ENCODE measurements at regions not wholly inside any gene's neighbourhood (a gene's known extent, or its start where the extent isn't known, plus 50 kb on each side); places are given as distances from the start of the nearest gene placed in this dataset.

DNA sequence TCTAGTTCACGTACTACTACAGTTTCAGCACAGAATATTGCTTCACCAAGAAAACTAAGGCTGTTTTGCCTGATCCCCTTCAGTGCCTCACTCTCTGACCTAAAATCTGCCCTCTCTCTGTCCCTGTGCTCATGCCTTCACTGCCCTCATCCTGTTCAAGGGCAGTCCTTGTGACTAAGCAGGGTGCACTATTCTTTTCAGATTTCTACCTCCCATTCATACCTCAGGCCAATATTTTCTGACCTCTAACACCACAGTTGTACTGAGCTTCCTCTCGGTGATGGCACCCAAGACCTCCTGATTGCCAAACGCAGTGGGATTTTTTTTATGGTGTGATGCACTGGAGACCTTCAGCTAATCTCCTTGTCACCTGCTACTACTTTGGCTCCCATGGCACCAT lies 57.7 kb upstream of the GADD45A start:
- DNase-seq (ENCODE audit: extremely low read depth, low read depth), result no peak
- TF ChIP-seq, protein P1, sequence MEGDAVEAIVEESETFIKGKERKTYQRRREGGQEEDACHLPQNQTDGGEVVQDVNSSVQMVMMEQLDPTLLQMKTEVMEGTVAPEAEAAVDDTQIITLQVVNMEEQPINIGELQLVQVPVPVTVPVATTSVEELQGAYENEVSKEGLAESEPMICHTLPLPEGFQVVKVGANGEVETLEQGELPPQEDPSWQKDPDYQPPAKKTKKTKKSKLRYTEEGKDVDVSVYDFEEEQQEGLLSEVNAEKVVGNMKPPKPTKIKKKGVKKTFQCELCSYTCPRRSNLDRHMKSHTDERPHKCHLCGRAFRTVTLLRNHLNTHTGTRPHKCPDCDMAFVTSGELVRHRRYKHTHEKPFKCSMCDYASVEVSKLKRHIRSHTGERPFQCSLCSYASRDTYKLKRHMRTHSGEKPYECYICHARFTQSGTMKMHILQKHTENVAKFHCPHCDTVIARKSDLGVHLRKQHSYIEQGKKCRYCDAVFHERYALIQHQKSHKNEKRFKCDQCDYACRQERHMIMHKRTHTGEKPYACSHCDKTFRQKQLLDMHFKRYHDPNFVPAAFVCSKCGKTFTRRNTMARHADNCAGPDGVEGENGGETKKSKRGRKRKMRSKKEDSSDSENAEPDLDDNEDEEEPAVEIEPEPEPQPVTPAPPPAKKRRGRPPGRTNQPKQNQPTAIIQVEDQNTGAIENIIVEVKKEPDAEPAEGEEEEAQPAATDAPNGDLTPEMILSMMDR (IDR thresholded peaks at IDR 0.05; ENCODE audit: low read depth, low read length), result no peak

DNA sequence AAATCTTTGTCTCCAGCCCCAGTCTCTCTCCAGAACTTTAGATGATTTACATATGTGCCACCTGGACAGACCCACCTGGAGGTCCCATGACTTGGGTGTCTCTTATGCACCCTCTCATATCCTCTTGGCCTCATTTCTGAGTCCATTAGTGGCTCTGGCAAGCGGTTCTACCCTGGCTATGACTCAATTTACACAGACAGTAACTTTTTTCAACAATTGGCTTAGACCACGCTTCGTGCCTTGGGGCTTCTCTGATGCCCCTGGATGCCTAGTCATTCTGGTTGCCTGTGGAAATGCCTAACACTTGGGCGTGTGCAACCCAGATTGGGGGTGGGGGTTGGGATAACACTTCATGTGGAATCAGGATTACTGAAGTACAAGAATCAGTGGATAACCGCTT lies 57.1 kb upstream of the GADD45A start:
- DNase-seq (ENCODE audit: extremely low read depth, low read depth), result no peak
- TF ChIP-seq, protein P1 (IDR thresholded peaks at IDR 0.05; ENCODE audit: low read depth, low read length), result no peak

DNA sequence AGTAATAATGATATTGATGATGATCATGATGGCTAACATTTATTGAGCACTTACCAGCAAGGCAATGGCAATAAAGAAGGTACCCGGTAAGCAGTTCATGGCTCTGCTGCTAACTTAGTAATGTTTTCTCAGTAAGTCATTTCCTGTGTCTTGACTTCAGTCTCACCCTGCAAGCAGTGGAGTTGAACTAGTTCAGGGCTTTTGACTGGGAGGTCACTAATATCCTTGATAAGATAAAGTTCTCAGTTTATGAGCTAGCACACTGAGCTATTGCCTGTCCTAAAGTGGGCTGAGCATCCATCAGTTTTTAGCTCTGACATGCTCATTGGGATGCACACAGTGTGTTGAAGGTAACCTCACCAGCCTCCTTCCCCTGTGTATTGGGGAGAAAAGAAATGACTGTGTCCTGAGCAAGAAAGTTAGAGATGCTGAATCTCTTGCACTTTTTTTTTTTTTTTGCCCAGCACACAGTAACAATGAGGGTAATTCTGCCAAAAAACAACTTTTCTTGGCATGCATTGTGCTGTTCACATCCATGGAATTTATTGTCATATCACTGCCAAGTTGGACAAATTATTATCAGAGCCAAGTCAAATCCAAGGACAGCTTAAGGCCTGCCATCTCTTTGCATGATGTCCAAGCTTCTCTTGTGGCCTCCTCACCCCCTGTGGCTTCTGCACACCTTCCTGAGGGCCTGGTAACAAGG lies 55.5 kb upstream of the GADD45A start:
- DNase-seq (ENCODE audit: extremely low read depth, low read depth), result no peak
- TF ChIP-seq, protein P1 (IDR thresholded peaks at IDR 0.05; ENCODE audit: low read depth, low read length), result no peak

DNA sequence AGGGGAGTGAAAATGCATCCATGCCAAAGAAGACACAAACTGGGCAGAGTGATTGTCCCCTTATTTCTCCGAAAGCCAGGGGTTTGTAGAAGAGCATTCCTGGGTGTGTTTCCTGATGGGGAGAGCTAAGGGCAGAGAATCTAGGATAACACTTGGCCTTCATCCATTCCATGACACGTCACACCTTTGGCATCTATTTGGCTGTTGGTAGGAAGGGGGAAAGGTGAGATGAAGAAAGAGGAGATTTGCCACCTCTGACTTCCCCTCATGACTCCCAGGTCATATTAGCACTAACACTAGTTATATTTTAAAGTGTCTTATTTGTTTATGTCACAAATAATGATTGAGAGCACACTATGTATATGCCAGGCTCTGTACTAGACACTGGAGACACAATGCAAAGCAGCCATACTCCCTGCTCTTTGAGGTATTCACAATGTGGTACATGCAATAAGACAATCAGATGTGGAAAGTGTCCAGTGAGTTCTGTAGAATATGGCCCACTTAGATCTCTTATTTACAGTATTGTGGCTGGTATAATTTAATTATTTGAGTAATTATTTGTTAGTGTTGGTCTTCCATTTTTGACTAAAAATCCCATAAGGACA lies 54.5 kb upstream of the GADD45A start:
- DNase-seq (ENCODE audit: extremely low read depth, low read depth), result no peak
- TF ChIP-seq, protein P1 (IDR thresholded peaks at IDR 0.05; ENCODE audit: low read depth, low read length), result no peak

DNA sequence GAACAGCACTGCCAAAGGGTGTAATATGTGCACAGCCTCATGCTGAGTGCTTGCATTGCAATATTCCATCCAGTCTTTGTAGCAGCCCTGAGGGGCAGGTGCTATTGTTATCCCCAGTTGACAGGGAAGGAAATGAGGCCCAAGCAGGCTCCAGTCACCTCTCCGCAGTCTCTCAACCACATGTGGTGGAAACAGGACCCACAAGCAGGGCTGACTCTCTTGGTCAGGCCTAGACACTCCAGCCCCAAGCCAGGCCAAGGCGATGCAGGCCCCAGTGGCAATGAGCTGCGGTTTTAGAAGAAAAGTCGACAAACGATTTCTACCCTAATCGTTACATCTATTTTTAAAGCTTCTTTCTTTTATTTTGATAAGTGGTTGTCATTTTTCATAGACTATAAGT lies 52.6 kb upstream of the GADD45A start:
- no peak for DNase-seq (ENCODE audit: extremely low read depth, low read depth)

DNA sequence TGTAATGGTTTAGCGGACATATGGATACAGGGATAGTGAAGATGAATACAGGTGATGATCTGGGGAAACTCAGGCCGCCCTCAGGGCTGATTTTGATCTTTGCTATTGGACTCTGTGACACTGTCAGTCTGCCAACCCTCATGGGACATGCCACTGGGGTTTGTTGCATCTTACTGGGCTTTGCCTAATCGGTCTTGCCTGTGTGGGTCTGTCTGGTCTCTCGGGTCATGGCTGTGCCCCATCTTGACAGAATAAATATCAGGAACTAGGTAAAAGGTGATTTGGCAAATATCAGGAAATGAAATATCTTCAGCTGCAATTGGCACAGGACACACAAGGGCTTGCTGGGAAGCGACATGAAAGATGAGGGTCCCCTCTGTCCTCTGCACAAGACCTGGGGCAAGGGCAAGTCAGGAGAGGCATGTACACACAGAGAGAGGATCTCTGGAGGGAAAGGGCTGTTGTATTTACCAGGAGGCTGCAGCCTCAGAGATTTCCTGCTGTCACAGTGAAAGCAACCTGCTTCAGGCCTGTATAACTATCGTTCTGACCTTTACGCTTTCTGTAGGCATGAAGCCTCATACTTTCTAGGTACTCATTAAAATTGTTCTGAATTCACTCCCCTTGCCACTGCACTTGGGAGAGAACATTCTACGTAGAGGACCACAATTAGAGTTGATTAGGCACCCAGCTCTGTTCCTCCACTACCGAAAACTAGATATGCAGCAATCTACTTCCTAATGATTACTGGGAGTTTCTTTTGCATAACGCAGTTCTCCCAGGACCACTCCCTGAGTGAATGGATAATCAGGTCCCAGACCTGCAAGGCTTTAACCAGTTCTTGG lies 52.0 kb upstream of the GADD45A start:
- DNase-seq (ENCODE audit: extremely low read depth, low read depth), result no peak
- TF ChIP-seq, protein P1 (IDR thresholded peaks at IDR 0.05; ENCODE audit: low read depth, low read length), result no peak

More for the DNA sequence above, 52.6 kb upstream of the GADD45A start:
- TF ChIP-seq, protein P1 (IDR thresholded peaks at IDR 0.05; ENCODE audit: low read depth, low read length), result no peak

Data from AG09319 (cell line).